ENCODE measurements at regions not wholly inside any gene's neighbourhood (a gene's known extent, or its start where the extent isn't known, plus 50 kb on each side); places are given as distances from the start of the nearest gene placed in this dataset.

- Histone ChIP-seq H3K9me3 (ENCODE audit: control insufficient read depth, low read length) (no peaks in the 10 kb centered on the region), H3K36me3 (ENCODE audit: control insufficient read depth, insufficient read depth, low read length) (no peaks in the 10 kb centered on the region), H3K4me3 (ENCODE audit: insufficient read depth, low read depth, low read length) (no peak overlapping the region), H3K27me3 (ENCODE audit: control insufficient read depth, insufficient read depth, low read length, poor library complexity, severe bottlenecking) (no peaks in the 10 kb centered on the region), H3K27ac (ENCODE audit: insufficient read depth, low read depth, low read length, poor library complexity, severe bottlenecking) (no peak overlapping the region), H3K4me1 (ENCODE audit: control insufficient read depth, insufficient read depth, low read length) (no peaks in the 10 kb centered on the region)
- WGBS, 2 experiments = 88 to 96% methylated on average over 3 of the region's 3 CpGs
Measured at GRCh38 chr15:31828594-31828993, 201.7 kb upstream of the CHRNA7 start.

DNA sequence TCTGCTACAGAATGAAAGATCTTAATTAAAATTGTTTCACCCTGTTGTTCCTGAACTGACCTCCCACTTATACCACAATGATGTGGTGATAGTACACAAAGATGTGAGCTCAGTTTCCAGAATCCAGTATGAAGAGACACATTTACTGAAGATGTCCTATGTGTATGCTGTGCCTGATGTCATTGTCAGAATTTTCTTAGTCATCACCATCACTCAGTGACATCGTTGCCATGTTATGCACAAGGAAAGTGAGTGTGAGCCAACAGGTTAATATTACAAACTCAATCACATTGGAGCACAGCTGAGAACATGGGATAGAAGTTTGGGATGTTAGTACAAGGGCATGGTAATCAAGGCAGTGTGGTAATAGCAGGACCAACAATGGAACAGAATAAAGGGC, 199.7 kb upstream of the CHRNA7 start:
- Histone ChIP-seq H3K9me3 (ENCODE audit: control insufficient read depth, low read length) (no peaks in the 10 kb centered on the region), H3K4me1 (ENCODE audit: control insufficient read depth, insufficient read depth, low read length) (no peaks in the 10 kb centered on the region), H3K4me3 (ENCODE audit: insufficient read depth, low read depth, low read length) (no peak overlapping the region), H3K27ac (ENCODE audit: insufficient read depth, low read depth, low read length, poor library complexity, severe bottlenecking) (no peak overlapping the region), H3K36me3 (ENCODE audit: control insufficient read depth, insufficient read depth, low read length) (no peaks in the 10 kb centered on the region), H3K27me3 (ENCODE audit: control insufficient read depth, insufficient read depth, low read length, poor library complexity, severe bottlenecking) (no peaks in the 10 kb centered on the region)
- WGBS, 2 experiments = 93 to 100% methylated on average over 1 of the region's 1 CpG

- WGBS, 2 experiments = 93 to 94% methylated on average over 10 of the region's 10 CpGs
- Histone ChIP-seq H3K9me3 (ENCODE audit: control insufficient read depth, low read length) (no peaks in the 10 kb centered on the region), H3K4me1 (ENCODE audit: control insufficient read depth, insufficient read depth, low read length) (no peaks in the 10 kb centered on the region), H3K27ac (ENCODE audit: insufficient read depth, low read depth, low read length, poor library complexity, severe bottlenecking) (no peak overlapping the region), H3K27me3 (ENCODE audit: control insufficient read depth, insufficient read depth, low read length, poor library complexity, severe bottlenecking) (no peaks in the 10 kb centered on the region), H3K36me3 (ENCODE audit: control insufficient read depth, insufficient read depth, low read length) (no peaks in the 10 kb centered on the region), H3K4me3 (ENCODE audit: insufficient read depth, low read depth, low read length) (no peak overlapping the region)
Measured at GRCh38 chr15:31831596-31831995, 198.7 kb upstream of the CHRNA7 start.

GRCh38 chr15:31834654-31835053, 195.7 kb upstream of the CHRNA7 start:
- no peaks in the 10 kb centered on the region for H3K9me3 ChIP-seq (ENCODE audit: control insufficient read depth, low read length)
- H3K4me1 ChIP-seq (ENCODE audit: control insufficient read depth, insufficient read depth, low read length) = no peaks in the 10 kb centered on the region
- no peaks in the 10 kb centered on the region for H3K36me3 ChIP-seq (ENCODE audit: control insufficient read depth, insufficient read depth, low read length)
- H3K27me3 ChIP-seq (ENCODE audit: control insufficient read depth, insufficient read depth, low read length, poor library complexity, severe bottlenecking) = no peaks in the 10 kb centered on the region
- no peak overlapping the region for H3K4me3 ChIP-seq (ENCODE audit: insufficient read depth, low read depth, low read length)
- 94 to 95% methylated on average over 3 of the region's 3 CpGs for WGBS, 2 experiments
- no peak overlapping the region for H3K27ac ChIP-seq (ENCODE audit: insufficient read depth, low read depth, low read length, poor library complexity, severe bottlenecking)

DNA sequence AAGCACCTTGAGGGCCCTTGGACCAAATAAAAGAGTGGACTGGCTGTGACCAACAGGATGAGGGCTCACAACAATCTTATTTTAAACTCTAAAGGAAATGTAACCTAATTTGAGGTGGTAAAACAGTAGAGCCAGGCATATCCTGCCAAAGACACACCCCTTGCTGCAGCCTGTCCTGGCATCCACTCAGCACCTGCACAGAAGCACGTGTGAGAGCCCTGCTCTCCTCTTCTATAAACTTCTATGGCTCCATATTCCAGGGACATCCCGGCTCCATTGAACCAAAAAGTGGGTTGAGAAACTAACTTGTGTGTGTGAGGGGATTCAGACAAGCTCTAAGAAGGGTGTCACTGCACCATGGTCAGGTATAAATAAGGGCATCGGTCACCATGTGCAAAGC, 190.9 kb upstream of the CHRNA7 start:
- no peak overlapping the region for H3K4me3 ChIP-seq (ENCODE audit: insufficient read depth, low read depth, low read length)
- no peaks in the 10 kb centered on the region for H3K36me3 ChIP-seq (ENCODE audit: control insufficient read depth, insufficient read depth, low read length)
- H3K4me1 ChIP-seq (ENCODE audit: control insufficient read depth, insufficient read depth, low read length) = no peaks in the 10 kb centered on the region

GRCh38 chr15:31840849-31841476, 189.4 kb upstream of the CHRNA7 start:
- H3K36me3 ChIP-seq (ENCODE audit: control insufficient read depth, insufficient read depth, low read length) = no peaks in the 10 kb centered on the region
- H3K27ac ChIP-seq (ENCODE audit: insufficient read depth, low read depth, low read length, poor library complexity, severe bottlenecking) = no peak overlapping the region
- 91 to 94% methylated on average over 9 of the region's 9 CpGs for WGBS, 2 experiments
- no peaks in the 10 kb centered on the region for H3K9me3 ChIP-seq (ENCODE audit: control insufficient read depth, low read length)
- H3K27me3 ChIP-seq (ENCODE audit: control insufficient read depth, insufficient read depth, low read length, poor library complexity, severe bottlenecking) = no peaks in the 10 kb centered on the region
- H3K4me3 ChIP-seq (ENCODE audit: insufficient read depth, low read depth, low read length) = no peak overlapping the region
- no peaks in the 10 kb centered on the region for H3K4me1 ChIP-seq (ENCODE audit: control insufficient read depth, insufficient read depth, low read length)

More for the DNA sequence above, 190.9 kb upstream of the CHRNA7 start:
- H3K27me3 ChIP-seq (ENCODE audit: control insufficient read depth, insufficient read depth, low read length, poor library complexity, severe bottlenecking) = no peaks in the 10 kb centered on the region
- 95% methylated on average over 3 of the region's 3 CpGs for WGBS, 2 experiments
- no peak overlapping the region for H3K27ac ChIP-seq (ENCODE audit: insufficient read depth, low read depth, low read length, poor library complexity, severe bottlenecking)
- H3K9me3 ChIP-seq (ENCODE audit: control insufficient read depth, low read length) = no peaks in the 10 kb centered on the region

DNA sequence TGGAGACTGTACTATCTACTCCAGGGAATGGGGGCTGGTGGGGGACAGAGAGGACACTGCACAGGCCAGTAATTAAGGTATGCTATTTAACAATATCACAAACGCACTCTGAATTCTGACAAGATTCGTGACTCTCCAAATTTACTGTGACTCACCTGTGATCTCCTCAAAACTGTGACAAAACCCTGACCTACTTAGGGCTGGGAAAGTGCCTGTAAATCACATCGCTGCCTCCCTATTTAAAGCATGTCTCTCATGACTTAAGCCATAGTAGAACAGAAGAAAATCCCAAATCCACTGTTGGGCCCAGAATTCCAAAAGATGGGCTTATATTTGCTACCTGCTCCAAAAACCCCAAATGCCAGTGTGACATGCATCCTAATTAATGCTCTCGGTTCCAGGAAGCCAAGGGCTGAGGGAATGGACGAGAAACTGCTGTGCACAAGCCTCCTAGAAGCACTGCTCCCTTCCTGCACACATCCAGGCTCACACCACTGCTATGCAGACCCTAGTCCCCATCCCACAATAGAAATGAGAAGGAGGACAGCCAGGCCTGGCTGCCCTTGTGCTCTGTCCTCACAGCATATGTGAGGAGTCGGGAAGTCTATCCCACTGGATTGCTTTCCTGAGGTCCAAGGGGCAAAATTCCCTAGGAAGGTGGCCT, 187.7 kb upstream of the CHRNA7 start:
- Histone ChIP-seq H3K4me3 (ENCODE audit: insufficient read depth, low read depth, low read length) (no peak overlapping the region), H3K27me3 (ENCODE audit: control insufficient read depth, insufficient read depth, low read length, poor library complexity, severe bottlenecking) (no peaks in the 10 kb centered on the region), H3K36me3 (ENCODE audit: control insufficient read depth, insufficient read depth, low read length) (no peaks in the 10 kb centered on the region), H3K4me1 (ENCODE audit: control insufficient read depth, insufficient read depth, low read length) (no peaks in the 10 kb centered on the region), H3K27ac (ENCODE audit: insufficient read depth, low read depth, low read length, poor library complexity, severe bottlenecking) (no peak overlapping the region), H3K9me3 (ENCODE audit: control insufficient read depth, low read length) (no peaks in the 10 kb centered on the region)
- WGBS, 2 experiments = 82 to 84% methylated on average over 6 of the region's 6 CpGs

GRCh38 chr15:31843426-31844055, 186.8 kb upstream of the CHRNA7 start:
- Histone ChIP-seq H3K36me3 (ENCODE audit: control insufficient read depth, insufficient read depth, low read length) (no peaks in the 10 kb centered on the region), H3K27me3 (ENCODE audit: control insufficient read depth, insufficient read depth, low read length, poor library complexity, severe bottlenecking) (no peaks in the 10 kb centered on the region), H3K4me1 (ENCODE audit: control insufficient read depth, insufficient read depth, low read length) (no peaks in the 10 kb centered on the region), H3K27ac (ENCODE audit: insufficient read depth, low read depth, low read length, poor library complexity, severe bottlenecking) (no peak overlapping the region), H3K4me3 (ENCODE audit: insufficient read depth, low read depth, low read length) (no peak overlapping the region), H3K9me3 (ENCODE audit: control insufficient read depth, low read length) (no peaks in the 10 kb centered on the region)
- WGBS, 2 experiments = 84 to 85% methylated on average over 5 of the region's 5 CpGs

GRCh38 chr15:31845791-31846190, 184.5 kb upstream of the CHRNA7 start:
- Histone ChIP-seq H3K27ac (ENCODE audit: insufficient read depth, low read depth, low read length, poor library complexity, severe bottlenecking) (no peak overlapping the region), H3K4me3 (ENCODE audit: insufficient read depth, low read depth, low read length) (no peak overlapping the region), H3K9me3 (ENCODE audit: control insufficient read depth, low read length) (no peaks in the 10 kb centered on the region), H3K27me3 (ENCODE audit: control insufficient read depth, insufficient read depth, low read length, poor library complexity, severe bottlenecking) (no peaks in the 10 kb centered on the region), H3K36me3 (ENCODE audit: control insufficient read depth, insufficient read depth, low read length) (no peaks in the 10 kb centered on the region), H3K4me1 (ENCODE audit: control insufficient read depth, insufficient read depth, low read length) (no peaks in the 10 kb centered on the region)
- WGBS, 2 experiments = 92 to 93% methylated on average over 5 of the region's 5 CpGs

- Histone ChIP-seq H3K9me3 (ENCODE audit: control insufficient read depth, low read length) (no peaks in the 10 kb centered on the region), H3K4me1 (ENCODE audit: control insufficient read depth, insufficient read depth, low read length) (peaks cover 2% of the 10 kb centered on the region), H3K36me3 (ENCODE audit: control insufficient read depth, insufficient read depth, low read length) (no peaks in the 10 kb centered on the region), H3K4me3 (ENCODE audit: insufficient read depth, low read depth, low read length) (no peak overlapping the region), H3K27me3 (ENCODE audit: control insufficient read depth, insufficient read depth, low read length, poor library complexity, severe bottlenecking) (no peaks in the 10 kb centered on the region), H3K27ac (ENCODE audit: insufficient read depth, low read depth, low read length, poor library complexity, severe bottlenecking) (no peak overlapping the region)
- WGBS, 2 experiments = 87 to 97% methylated on average over 5 of the region's 5 CpGs
Measured at GRCh38 chr15:31847961-31848360, 182.4 kb upstream of the CHRNA7 start.
